ACHN (cell line): ENCODE measurements at regions not wholly inside any gene's neighbourhood (a gene's known extent, or its start where the extent isn't known, plus 50 kb on each side); places are given as distances from the start of the nearest gene placed in this dataset.

Experiments
- DNase-seq: peaks from one replicate; pipeline ENCODE4 v3.0.0-alpha.2; 2015
- in situ Hi-C: cut with HindIII; loops from 2 replicates; pipeline ENCODE4 v1.10.0; 2017; ENCODE audit warnings: low sequenced_read_pairs, low pct_ligation_motif_present, low pct_unique_long_range_greater_than_20kb

GRCh38 chr4:18566970-18567799 lies 545.6 kb upstream of the LCORL start:
- DNase-seq = no peak
- in situ Hi-C loops = no loop called here

GRCh38 chr4:18559492-18559891 lies 537.9 kb upstream of the LCORL start:
- in situ Hi-C loops = no loop called here
- DNase-seq = no peak

- in situ Hi-C loops = no loop called here
- no peak for DNase-seq
These were observed 534.8 kb upstream of the LCORL start for GRCh38 chr4:18556402-18556801.

- in situ Hi-C loops = no loop called here
- no peak for DNase-seq
These were observed 518.8 kb upstream of the LCORL start for GRCh38 chr4:18540349-18540748.

- DNase-seq = no peak
- in situ Hi-C loops = no loop called here
These were observed 516.6 kb upstream of the LCORL start for GRCh38 chr4:18538121-18538520.

- in situ Hi-C loops = no loop called here
- DNase-seq = no peak
These were observed 514.9 kb upstream of the LCORL start for GRCh38 chr4:18536428-18536827.

- in situ Hi-C loops = no loop called here
- no peak for DNase-seq
These were observed 514.4 kb upstream of the LCORL start for GRCh38 chr4:18535948-18536347.

GRCh38 chr4:18533262-18533775 lies 511.8 kb upstream of the LCORL start:
- no peak for DNase-seq
- in situ Hi-C loops = no loop called here

- in situ Hi-C loops = no loop called here
- no peak for DNase-seq
These were observed 510.2 kb upstream of the LCORL start for GRCh38 chr4:18531731-18532130.

- in situ Hi-C loops = no loop called here
- no peak for DNase-seq
These were observed 507.9 kb upstream of the LCORL start for GRCh38 chr4:18529482-18529881.

GRCh38 chr4:18524667-18525066 lies 503.1 kb upstream of the LCORL start:
- in situ Hi-C loops = no loop called here
- DNase-seq = no peak

- no peak for DNase-seq
- in situ Hi-C loops = no loop called here
These were observed 496.5 kb upstream of the LCORL start for GRCh38 chr4:18518098-18518497.

GRCh38 chr4:18513861-18514260 lies 492.3 kb upstream of the LCORL start:
- in situ Hi-C loops = no loop called here

GRCh38 chr4:18512718-18513117 lies 491.2 kb upstream of the LCORL start:
- in situ Hi-C loops = no loop called here
- no peak for DNase-seq

More at GRCh38 chr4:18513861-18514260, 492.3 kb upstream of the LCORL start:
- no peak for DNase-seq

- no peak for DNase-seq
- in situ Hi-C loops = no loop called here
These were observed 490.2 kb upstream of the LCORL start for GRCh38 chr4:18511727-18512126.

- in situ Hi-C loops = no loop called here
- no peak for DNase-seq
These were observed 487.2 kb upstream of the LCORL start for GRCh38 chr4:18508786-18509185.

- in situ Hi-C loops = no loop called here
- DNase-seq = no peak
These were observed 459.4 kb upstream of the LCORL start for GRCh38 chr4:18480928-18481327.

GRCh38 chr4:18480342-18480741 lies 458.8 kb upstream of the LCORL start:
- in situ Hi-C loops = no loop called here
- DNase-seq = no peak

GRCh38 chr4:18479825-18480224 lies 458.3 kb upstream of the LCORL start:
- in situ Hi-C loops = no loop called here
- no peak for DNase-seq

GRCh38 chr4:18463987-18464559 lies 442.5 kb upstream of the LCORL start:
- DNase-seq = no peak
- in situ Hi-C loops = no loop called here
